GM21528 (cell line): ENCODE measurements at regions not wholly inside any gene's neighbourhood (a gene's known extent, or its start where the extent isn't known, plus 50 kb on each side); places are given as distances from the start of the nearest gene placed in this dataset.
"Not testable (repeated sequence)": the region's sequence is repeated elsewhere in the genome, so short reads cannot be mapped to it uniquely, and the experiment has no call there.

Experiments
- ATAC-seq: cut with Tn5 transposase; IDR thresholded peaks from one replicate; pipeline ENCODE4 v1.9.1; 2021; ENCODE audit warnings: mild to moderate bottlenecking, moderate library complexity; ENCODE audit not compliant: unreplicated experiment, low FRiP score

DNA sequence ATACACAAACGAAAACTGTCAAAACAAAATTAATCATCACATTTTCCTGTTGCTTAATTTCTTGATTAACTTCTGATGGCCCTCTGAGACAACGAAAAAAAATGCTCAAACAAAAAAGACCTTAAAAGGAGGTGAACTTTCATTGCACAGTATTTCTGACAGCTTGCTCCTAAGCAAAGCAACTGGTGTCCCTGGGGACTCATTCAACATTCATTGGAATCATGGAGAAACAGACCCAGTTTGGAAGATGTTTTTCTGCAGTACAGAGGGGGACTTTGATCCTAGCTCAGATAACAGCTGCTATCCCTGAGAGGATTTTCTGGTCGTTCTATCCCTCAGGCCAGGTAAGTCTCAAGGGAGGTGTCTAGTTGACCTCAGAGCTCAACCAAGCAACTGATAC is 378.7 kb upstream of the ATP11B start:
- ATAC-seq, result no peak

DNA sequence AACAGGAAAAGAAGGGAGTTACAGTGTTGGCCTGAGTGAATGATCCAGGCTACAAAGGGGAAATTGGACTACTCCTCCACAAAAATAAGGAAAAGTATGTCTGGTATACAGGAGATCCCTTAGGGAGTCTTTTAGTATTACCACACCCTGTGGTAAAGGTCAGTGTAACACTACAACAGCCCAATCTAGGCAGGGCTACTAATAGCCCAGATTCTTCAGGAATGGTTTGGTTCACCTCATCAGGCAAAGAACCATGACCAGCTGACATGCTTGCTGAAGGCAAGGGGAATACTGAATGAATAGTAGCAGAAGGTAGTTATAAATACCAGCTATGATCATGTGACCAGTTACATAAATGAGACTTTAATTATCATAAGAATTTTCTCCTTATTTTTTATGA is 372.6 kb upstream of the ATP11B start:
- no peak for ATAC-seq

DNA sequence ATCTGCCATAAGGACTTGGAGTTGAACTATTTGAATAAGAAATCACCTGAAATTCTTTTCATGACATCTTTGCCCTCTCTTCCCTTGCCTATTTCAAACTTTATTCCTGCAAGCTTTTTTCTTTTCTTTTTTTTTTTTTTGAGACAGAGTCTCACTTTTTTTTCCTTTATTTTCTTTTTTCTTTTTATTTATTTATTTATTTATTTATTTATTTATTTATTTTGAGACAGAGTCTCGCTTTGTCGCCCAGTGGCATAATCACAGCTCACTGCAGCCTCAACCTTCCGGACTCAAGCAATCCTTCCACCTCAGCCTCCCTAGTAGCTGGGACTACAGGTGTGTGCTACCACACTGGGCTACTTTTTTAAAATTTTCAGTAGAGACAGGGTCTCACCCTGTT is 369.3 kb upstream of the ATP11B start:
- ATAC-seq, result no peak

DNA sequence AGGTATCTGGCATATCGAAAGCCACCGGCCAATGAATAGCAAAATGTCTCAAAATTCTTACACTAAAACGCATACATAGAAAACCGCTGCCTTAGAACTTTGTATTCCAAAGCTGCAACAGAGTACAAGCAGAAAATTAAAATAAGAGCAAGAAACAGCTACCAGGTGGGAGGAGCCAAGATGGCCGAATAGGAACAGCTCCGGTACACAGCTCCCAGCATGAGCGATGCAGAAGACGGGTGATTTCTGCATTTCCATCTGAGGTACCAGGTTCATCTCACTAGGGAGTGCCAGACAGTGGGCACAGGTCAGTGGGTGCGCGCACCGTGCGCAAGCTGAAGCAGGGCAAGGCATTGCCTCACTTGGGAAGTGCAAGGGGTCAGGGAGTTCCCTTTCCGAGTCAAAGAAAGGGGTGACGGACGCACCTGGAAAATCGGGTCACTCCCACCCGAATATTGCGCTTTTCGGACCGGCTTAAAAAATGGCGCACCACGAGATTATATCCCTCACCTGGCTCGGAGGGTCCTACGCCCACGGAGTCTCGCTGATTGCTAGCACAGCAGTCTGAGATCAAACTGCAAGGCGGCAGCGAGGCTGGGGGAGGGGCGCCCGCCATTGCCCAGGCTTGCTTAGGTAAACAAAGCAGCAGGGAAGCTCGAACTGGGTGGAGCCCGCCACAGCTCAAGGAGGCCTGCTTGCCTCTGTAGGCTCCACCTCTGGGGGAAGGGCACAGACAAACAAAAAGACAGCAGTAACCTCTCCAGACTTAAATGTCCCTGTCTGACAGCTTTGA is 367.2 kb upstream of the ATP11B start:
- ATAC-seq, result not testable (repeated sequence)

DNA sequence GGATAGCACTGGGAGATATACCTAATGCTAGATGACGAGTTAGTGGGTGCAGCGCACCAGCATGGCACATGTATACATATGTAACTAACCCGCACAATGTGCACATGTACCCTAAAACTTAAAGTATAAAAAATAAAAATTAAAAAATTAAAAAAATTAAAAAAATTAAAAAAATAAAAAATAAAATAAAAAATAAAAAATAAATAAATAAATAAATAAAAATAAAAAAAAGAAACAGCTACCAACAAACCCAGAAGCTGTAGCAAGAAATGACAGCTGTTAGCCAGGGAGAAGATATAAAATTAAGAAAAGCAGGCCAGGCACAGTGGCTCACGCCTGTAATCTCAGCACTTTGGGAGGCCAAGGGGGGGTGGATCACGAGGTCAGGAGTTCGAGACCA is 361.3 kb upstream of the ATP11B start:
- ATAC-seq, result not testable (repeated sequence)

DNA sequence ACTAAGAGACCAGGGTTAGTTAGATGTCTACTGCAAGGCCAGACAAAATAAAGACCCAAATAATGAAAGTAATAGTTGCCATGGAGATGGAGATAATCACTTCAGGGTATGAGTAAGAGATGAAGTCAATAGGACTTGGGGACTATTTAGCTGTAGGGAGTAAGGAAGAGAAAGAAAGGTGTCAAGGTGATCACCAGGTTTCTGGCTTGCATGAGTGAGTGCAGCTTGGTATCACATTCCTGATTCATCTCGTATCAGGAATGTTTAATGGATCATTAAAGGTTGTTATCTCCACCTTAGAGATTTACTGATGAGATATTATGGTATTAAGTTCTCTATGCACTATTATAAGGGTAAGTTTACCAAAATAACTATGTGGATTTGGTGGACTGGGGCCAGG is 357.4 kb upstream of the ATP11B start:
- no peak for ATAC-seq

DNA sequence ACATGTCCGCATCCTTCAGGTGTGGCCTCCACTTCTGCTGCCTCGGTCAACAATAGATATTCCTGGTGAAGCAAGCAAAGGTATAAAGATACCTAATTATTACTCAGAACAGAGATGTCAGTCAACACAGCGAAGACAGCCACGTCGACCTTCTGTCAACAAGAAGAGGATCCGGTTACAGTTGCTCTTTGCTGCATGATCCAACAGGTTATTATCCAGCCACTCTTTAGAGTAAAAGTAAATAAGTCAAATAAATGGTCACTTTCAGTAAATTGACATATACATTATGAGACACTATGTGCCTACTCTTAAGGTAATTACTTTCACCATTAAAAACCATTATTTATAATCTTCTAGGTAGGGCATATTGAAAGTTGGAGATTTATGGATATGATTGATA is 356.8 kb upstream of the ATP11B start:
- no peak for ATAC-seq

DNA sequence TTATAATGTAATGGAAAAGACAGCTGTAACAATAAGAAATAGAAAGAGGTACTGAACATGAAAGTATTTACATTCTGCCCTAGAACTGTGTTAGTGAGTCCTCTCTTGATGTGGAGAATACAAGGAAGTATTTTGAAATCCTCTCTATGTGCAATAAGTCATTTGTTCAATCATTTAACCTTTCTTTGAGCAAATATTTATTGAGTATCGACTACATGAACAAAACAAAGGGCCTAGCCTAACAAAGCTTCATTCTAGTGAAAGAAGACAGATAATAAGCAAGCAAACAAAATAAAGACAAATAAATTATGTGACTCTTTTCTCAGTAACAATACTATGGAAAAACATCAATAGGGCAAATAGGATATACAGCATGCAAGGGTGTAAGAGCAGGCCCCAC is 354.9 kb upstream of the ATP11B start:
- ATAC-seq, result no peak

DNA sequence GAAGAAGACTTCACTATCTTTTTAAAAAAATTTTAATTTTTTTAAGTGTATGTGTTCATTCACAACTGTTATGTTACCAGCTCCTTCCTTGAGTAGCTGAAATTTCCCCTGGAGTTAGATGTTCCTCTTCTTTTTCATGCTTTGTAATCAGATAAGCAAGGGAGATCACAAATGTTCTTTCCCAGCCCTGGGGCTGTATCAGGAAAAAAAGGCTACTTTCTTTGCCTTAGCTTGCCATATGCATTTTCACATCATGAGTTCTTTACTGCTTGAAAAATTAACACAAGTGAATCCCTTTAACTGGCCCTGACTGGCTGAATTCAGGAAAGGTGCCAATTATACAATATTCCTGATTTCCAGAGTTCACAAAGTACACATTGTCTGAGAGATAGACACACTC is 353.2 kb upstream of the ATP11B start:
- no peak for ATAC-seq

DNA sequence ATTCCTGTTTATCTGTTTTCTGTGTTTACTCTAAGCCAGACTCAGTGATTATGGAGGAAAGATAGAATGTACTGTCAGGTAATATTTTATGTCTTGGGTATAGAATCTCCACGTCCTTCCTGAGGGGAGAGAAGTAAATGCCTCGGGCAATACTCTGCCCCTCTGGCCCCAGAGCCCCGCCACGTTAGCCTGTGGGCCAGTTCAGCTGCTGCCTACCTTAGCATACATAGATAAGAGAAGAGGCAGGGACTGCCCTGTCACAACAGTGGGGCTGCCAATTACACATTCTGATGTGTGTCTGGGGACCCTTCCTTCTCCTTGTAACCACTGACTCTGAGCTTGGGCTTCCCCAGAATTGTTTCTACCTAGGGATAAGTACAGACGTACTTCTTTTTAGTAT is 347.7 kb upstream of the ATP11B start:
- ATAC-seq, result no peak

DNA sequence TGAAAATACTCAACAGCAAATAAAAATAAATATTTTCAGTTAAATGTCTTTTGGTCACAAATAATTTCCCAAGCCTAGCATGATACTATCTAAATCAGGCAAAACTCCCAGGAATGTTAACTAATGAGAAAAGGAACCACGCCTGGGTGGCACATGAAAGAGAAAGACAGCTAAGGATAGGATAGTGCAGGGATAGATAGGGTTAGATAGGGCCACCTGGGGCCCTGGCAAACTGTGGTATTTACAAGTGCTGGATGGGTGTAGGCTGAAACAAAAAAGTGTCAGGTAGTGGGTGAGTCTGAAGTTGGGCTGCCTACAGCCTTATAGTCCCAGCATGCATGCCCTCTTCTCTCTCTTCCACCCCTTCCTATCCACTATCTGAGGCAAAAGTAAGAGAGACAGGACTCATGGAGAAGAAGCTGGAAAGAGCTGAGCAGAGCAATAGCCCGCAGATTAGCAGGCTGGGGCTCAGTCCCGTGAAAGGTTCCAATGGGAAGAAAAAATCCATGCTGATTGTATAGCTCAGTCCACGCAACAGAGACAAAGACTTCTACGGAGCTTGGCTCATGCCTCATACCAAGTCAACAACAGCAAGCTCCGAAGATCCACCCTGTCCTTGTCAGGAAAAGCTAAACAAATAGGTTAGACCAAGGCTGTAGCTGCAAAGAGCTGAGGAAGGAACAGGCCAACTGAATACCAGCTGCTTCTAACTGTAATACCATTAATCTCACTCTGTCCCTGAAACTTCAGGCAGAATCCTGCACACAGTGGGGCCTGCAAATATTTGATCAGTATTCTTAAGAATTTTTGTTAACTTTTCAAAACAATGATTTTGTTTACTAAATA is 342.1 kb upstream of the ATP11B start:
- no peak for ATAC-seq

DNA sequence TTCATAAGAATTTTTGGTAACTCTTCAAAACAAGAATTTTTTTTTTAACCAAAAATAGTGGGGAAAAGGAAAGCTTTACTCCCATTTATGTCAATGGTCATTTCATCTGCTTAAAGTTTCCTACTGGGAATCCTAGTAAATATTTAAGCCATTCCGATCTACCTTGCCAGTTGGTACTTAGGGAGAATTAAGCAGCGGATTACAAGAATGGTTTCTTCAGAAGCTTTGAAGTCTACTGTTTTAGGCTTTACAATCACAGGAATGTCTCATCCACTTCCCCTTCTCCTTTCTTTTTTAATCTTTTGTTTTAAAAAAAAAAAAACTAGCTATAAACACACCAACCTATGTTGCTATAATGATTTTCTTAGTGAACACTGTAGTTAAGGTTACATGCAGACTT is 341.4 kb upstream of the ATP11B start:
- ATAC-seq, result no peak

DNA sequence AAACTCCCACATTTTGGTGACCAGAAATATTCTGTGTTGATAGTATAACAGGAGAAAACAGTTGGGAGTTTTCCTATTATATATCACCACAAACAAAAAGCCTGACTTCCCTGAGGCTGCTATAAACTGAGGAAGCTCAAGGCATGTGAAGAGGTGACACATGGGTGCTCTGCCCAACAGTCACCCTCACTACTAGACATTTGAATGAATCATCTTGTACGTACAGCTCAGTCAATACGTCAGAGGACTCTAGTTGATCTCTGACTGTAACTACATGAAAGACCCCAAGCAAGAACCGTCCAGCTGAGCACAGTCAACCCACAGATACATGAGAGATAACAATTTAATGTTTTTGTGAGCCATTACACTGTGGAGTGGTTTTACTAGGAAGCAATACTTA is 338.3 kb upstream of the ATP11B start:
- no peak for ATAC-seq

DNA sequence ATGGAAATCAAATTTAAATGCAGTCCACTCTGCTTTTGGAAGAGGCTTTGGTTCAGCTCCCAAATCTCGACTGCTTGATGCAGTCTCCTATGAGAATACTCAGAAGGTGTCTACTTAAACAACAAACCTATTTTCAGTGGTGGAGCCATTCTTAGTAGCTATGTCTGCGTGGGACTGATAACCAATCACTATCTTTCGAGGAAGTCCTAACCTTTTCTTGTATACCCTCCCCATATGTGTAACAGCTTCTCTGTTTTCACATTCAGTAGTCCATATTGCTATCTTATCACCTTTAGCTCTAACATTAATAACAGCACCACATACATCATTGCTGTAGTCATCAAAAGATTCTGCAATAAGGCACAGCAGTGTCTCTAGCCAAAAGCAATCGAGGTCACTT is 333.0 kb upstream of the ATP11B start:
- ATAC-seq, result no peak

DNA sequence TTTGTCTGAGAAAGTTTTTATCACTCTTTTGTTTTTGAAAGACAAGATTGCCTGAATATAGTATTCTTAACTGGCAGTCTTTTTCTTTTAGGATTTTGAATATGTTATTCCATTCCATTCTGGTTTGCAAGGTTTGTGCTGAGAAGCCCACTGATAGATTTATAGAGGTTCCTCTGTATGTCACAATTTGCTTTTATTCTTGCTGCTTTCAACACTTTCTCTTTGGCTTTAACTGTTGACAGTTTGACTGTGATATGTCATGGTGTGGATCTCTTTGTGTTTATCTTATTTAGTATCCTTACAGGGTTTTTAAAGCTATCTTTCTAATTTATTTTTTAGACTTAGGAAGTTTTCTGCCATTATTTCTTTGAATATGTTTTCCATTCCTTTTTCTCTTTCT is 331.2 kb upstream of the ATP11B start:
- ATAC-seq, result no peak

DNA sequence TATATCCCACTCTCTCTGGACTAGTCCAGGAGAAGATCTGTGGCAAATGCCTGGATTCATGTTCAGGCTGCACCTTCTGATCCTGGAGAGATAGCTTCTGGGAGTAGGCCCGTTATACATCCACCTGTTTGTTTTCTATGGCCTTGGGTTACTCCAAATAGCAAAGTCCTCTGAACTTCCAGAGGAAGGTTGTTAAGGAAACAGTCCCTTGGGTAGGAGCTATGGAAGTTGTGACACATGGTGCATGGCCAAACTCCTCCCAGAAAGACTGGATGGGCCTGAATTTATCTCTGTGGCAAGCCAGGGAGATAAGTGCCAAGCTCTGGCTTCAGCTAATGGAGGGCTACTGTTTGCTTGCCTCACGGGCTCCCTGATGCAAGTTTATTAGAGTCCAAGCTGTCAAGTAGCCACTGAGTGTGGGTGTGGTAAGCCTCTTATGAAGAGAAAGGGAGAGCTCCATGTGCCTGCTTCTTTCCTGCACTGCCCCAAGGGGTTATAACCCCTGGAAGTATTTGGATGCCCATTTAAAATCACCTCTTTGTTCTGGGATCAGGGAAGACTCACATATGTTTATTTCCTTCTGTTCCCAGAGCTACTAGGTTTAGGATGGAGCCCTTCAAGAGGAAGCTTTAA is 328.7 kb upstream of the ATP11B start:
- no peak for ATAC-seq

DNA sequence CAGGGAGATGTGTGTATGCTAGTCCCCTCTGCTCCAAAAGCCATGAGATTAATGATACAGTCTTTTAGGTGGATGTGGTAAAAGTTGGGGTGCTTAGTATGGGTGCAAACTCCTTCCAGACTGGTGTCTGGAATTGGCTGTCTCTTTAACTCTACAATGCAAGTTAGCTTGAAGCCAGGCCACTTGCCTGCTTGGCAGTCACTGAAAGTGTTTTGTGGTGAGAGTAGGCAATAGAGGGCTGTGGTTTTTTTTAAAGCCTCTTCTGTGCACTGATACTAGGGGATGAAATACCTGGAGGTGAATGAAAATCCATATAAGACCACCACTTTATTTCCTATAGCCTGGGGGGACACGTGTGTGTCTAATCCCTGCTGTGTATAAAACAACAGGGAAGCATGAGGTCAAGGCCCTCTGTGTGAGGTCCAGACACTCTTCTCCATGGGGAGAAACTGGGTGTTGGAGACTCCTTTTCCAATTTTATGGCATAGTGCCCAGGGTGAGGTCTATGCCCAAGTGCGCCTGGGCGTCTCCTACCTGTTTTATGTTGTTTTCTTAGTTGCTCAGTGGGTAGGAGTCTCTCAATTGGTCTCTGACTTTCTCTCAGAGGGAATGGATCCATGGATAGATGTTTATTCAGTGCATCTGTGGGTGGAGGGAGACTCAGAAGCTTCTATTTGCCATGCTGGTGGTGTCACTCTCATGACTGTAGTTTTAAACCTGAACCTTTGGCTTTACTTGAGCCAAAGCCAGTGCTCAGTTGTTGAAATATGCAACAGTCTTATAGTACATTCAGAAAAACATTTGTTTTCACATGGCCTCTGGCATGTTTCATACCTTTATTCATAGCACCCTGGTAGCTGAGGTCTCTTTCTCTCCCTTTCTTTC is 327.8 kb upstream of the ATP11B start:
- ATAC-seq, result no peak

DNA sequence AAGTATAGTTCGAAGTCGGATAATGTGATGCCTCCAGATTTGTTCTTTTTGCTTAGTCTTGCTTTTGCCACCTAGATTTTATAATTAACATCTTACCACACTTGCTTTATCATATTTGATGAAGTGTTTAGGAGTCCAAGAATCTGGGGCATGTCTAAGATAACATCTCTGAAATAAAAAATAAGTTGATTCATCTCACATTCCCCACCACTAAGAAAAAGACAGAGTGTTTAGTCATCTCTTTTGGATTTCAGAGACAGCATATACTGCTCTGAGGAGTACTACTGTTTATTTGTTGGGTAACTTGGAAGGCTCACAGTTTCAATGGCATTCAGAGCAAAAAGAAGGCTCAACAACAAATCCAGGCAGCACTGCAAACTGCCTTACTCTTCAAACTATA is 324.2 kb upstream of the ATP11B start:
- no peak for ATAC-seq

DNA sequence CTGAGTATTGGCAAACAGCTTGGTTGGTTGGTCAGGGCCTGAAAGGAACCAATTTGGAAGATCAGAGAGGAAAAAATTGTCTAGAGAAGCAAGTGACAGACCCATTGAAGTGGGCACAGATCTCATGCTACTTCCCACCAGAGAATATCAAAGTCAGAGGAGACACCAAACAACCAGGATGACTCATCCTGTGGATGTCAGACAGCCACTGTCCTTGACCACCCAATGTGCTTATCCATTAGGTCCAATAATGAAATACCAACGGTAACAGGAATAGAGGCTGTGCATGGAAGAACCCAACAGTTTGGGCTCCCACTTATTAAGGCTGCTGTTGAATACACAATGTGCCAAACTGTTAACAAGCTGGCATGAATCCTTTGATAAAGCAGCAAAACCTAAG is 323.1 kb upstream of the ATP11B start:
- no peak for ATAC-seq

DNA sequence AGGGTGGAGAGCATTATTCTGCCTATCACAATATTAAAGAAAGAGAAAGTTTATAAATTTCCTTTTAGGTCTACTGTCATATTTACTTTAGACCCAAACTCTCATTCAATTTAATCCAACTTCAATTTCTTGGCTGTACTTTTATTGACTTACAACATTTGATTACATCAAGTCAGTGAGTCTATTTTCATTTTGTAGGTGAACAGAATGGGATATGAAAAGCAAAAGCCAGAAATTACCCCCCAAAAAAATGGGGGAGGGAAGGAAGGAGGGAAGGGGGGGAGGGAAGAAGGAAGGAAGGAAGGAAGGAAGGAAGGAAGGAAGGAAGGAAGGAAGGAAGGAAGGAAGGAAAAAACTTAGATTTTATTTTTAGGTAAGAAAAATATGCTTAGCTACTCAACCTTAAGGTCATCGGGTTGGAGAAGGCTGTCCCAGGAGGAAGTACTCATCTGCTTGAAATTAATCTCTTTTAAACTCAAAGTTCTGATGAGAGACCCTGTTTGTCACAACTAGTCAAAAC is 320.1 kb upstream of the ATP11B start:
- no peak for ATAC-seq
